HT1080 (cell line): ENCODE measurements at regions not wholly inside any gene's neighbourhood (a gene's known extent, or its start where the extent isn't known, plus 50 kb on each side); places are given as distances from the start of the nearest gene placed in this dataset.

Experiments used
- DNase-seq: peaks from one replicate; pipeline ENCODE4 v3.0.0-alpha.2; 2015; ENCODE audit warnings: low read depth

- DNase-seq, result no peak
Measured at GRCh38 chr10:33392706-33393105, 58.2 kb upstream of the NRP1 start.

GRCh38 chr10:33391611-33392465, 57.4 kb upstream of the NRP1 start:
- no peak for DNase-seq

- DNase-seq, result no peak
Measured at GRCh38 chr10:33390046-33390445, 55.6 kb upstream of the NRP1 start.

- DNase-seq, result no peak
Measured at GRCh38 chr10:33388785-33389184, 54.3 kb upstream of the NRP1 start.

- DNase-seq, result no peak
Measured at GRCh38 chr10:33388382-33388781, 53.9 kb upstream of the NRP1 start.

GRCh38 chr10:33387720-33388119, 53.3 kb upstream of the NRP1 start:
- no peak for DNase-seq

GRCh38 chr10:33386926-33387325, 52.5 kb upstream of the NRP1 start:
- DNase-seq, result no peak

GRCh38 chr10:33385686-33386085, 51.2 kb upstream of the NRP1 start:
- no peak for DNase-seq

GRCh38 chr10:33385015-33385414, 50.5 kb upstream of the NRP1 start:
- DNase-seq, result no peak
